Osteoblast (primary cell): ENCODE measurements at regions not wholly inside any gene's neighbourhood (a gene's known extent, or its start where the extent isn't known, plus 50 kb on each side); places are given as distances from the start of the nearest gene placed in this dataset.

ENCODE experiments used
- DNase-seq: peaks from one replicate; pipeline ENCODE4 v3.0.0; 2011; ENCODE audit warnings: low spot score, mixed read lengths; ENCODE audit not compliant: insufficient read length; ENCODE audit errors: missing footprints
- H2AFZ ChIP-seq: 2 replicates; pipeline ENCODE4 v1.6.0; 2011; ENCODE audit warnings: mild to moderate bottlenecking, low read length
- H3K27ac ChIP-seq: 2 replicates; pipeline ENCODE4 v1.5.1; 2011; ENCODE audit warnings: mild to moderate bottlenecking, low read depth, low read length, moderate library complexity
- H3K27me3 ChIP-seq: 2 replicates; pipeline ENCODE4 v1.6.0; 2012; ENCODE audit warnings: mild to moderate bottlenecking, control low read depth, inconsistent platforms, low read length, moderate library complexity; ENCODE audit not compliant: insufficient read depth
- H3K36me3 ChIP-seq: 2 replicates; pipeline ENCODE4 v1.5.1; 2011; ENCODE audit warnings: mild to moderate bottlenecking, low read length, control low read depth, moderate library complexity; ENCODE audit not compliant: insufficient read depth
- H3K4me1 ChIP-seq: 2 replicates; pipeline ENCODE4 v1.5.1; 2011; ENCODE audit warnings: mild to moderate bottlenecking, low read length, control low read depth, moderate library complexity; ENCODE audit not compliant: insufficient read depth
- H3K4me2 ChIP-seq: 2 replicates; pipeline ENCODE4 v1.6.0; 2011; ENCODE audit warnings: mild to moderate bottlenecking, low read length; ENCODE audit not compliant: insufficient read depth
- H3K4me3 ChIP-seq: fragments of 200-600 bp; sonication (generic); 3 replicates; pipeline ENCODE4 v1.5.1; 2012; ENCODE audit warnings: mild to moderate bottlenecking, low read length, inconsistent platforms; ENCODE audit not compliant: insufficient read depth
- H3K79me2 ChIP-seq: 2 replicates; pipeline ENCODE4 v1.6.0; 2012; ENCODE audit warnings: mild to moderate bottlenecking, low read length, control low read depth, inconsistent platforms; ENCODE audit not compliant: insufficient read depth
- H3K9me3 ChIP-seq: 2 replicates; pipeline ENCODE4 v1.5.1; 2011; ENCODE audit warnings: low read depth, low read length, control low read depth
- H4K20me1 ChIP-seq: 2 replicates; pipeline ENCODE4 v1.6.0; 2012; ENCODE audit warnings: mild to moderate bottlenecking, low read length, control low read depth; ENCODE audit not compliant: insufficient read depth
- TF ChIP-seq, protein P1 (sequence below): IDR thresholded peaks from 2 replicates; pipeline ENCODE4 v1.5.1; 2011; ENCODE audit warnings: mild to moderate bottlenecking, low read depth, low read length, moderate library complexity; ENCODE audit errors: extremely low read depth

DNA sequence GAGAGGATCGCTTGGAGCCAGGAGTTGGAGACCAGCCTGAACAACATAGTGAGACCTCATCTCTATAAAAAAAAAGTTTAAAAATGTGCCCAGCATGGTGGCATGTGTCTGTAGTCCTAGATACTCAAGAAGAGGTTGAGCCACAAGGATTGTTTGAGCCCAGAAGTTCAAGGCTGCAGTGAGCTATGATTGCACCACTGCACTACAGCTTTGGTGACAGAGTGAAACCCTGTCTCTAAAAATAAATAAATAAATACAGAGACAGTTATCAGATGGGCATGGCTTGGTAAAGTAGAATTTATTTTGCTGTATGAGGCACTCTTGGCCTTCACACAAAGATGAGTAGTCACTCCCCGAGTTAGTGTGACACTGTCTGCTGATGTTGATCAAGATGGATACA is 54.1 kb upstream of the SPRY1 start:
- Histone ChIP-seq H2AFZ (no peak overlapping the region), H3K27ac (no peak overlapping the region), H3K9me3 (no peaks in the 10 kb centered on the region), H3K4me2 (no peak overlapping the region), H3K4me1 (peaks cover 11% of the 10 kb centered on the region), H3K27me3 (peaks cover 2% of the 10 kb centered on the region), H3K4me3 (no peak overlapping the region), H3K79me2 (no peaks in the 10 kb centered on the region), H4K20me1 (no peaks in the 10 kb centered on the region), H3K36me3 (no peaks in the 10 kb centered on the region)
- no peak for DNase-seq
- TF ChIP-seq, protein P1, sequence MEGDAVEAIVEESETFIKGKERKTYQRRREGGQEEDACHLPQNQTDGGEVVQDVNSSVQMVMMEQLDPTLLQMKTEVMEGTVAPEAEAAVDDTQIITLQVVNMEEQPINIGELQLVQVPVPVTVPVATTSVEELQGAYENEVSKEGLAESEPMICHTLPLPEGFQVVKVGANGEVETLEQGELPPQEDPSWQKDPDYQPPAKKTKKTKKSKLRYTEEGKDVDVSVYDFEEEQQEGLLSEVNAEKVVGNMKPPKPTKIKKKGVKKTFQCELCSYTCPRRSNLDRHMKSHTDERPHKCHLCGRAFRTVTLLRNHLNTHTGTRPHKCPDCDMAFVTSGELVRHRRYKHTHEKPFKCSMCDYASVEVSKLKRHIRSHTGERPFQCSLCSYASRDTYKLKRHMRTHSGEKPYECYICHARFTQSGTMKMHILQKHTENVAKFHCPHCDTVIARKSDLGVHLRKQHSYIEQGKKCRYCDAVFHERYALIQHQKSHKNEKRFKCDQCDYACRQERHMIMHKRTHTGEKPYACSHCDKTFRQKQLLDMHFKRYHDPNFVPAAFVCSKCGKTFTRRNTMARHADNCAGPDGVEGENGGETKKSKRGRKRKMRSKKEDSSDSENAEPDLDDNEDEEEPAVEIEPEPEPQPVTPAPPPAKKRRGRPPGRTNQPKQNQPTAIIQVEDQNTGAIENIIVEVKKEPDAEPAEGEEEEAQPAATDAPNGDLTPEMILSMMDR, result no peak

- Histone ChIP-seq H3K9me3 (no peaks in the 10 kb centered on the region), H3K4me2 (no peak overlapping the region), H3K36me3 (no peaks in the 10 kb centered on the region), H3K79me2 (no peaks in the 10 kb centered on the region), H2AFZ (no peak overlapping the region), H3K4me1 (peaks cover 11% of the 10 kb centered on the region), H3K4me3 (no peak overlapping the region), H4K20me1 (no peaks in the 10 kb centered on the region), H3K27ac (no peak overlapping the region), H3K27me3 (peaks cover 2% of the 10 kb centered on the region)
- TF ChIP-seq, protein P1, result no peak
- no peak for DNase-seq
Measured at GRCh38 chr4:123343400-123344041, 53.1 kb upstream of the SPRY1 start.

DNA sequence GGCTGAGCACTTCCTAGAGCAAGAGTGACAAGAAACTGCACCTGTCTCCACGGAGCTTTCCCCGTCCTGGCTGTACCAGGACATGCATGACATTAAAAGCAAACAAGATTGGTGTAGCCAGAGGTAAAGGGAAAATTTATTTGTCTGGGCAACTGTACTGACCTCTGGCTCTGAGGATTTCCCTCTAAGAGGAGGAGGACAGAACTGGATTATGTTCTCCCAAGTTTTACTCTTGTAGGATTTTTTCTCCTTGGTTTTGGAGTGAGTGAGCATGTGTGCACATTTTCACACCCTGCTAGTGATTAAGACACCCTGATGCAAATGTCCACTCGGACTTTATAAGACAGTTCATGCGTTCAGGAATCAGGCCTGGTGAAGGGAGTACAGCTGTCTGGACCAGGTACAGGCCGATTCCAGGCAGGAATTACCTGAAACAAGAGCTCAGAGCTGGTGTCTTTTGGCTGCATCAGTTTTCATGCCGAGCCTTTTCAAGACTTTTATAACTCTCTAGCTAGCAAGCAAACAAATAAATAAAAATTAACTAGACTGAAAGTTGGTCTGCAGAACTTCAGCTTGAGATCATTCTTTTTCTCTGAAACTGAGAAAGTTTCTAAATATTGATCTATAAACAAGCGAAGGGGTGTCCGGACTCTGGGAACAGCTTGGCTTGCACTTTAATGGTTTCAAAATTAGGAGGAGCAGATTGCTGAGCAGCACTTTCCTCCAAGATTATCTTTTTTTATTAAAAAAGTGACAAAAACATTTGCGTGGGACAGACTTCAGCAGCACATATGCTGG is 51.3 kb upstream of the SPRY1 start:
- peaks cover 4% of the 10 kb centered on the region for H3K4me1 ChIP-seq
- no peak overlapping the region for H3K4me2 ChIP-seq
- no peaks in the 10 kb centered on the region for H3K9me3 ChIP-seq
- H4K20me1 ChIP-seq, result no peaks in the 10 kb centered on the region
- TF ChIP-seq, protein P1, result no peak
- H3K27ac ChIP-seq, result no peak overlapping the region
- H2AFZ ChIP-seq, result no peak overlapping the region
- no peaks in the 10 kb centered on the region for H3K36me3 ChIP-seq
- H3K4me3 ChIP-seq, result no peak overlapping the region
- H3K27me3 ChIP-seq, result peaks cover 2% of the 10 kb centered on the region
- no peaks in the 10 kb centered on the region for H3K79me2 ChIP-seq
- DNase-seq, result no peak

- TF ChIP-seq, protein P1, result no peak
- H3K27ac ChIP-seq, result no peak overlapping the region
- no peaks in the 10 kb centered on the region for H3K9me3 ChIP-seq
- H3K79me2 ChIP-seq, result no peaks in the 10 kb centered on the region
- no peaks in the 10 kb centered on the region for H3K36me3 ChIP-seq
- H3K27me3 ChIP-seq, result peaks cover 2% of the 10 kb centered on the region
- no peak overlapping the region for H3K4me2 ChIP-seq
- H4K20me1 ChIP-seq, result no peaks in the 10 kb centered on the region
- H2AFZ ChIP-seq, result no peak overlapping the region
- H3K4me1 ChIP-seq, result no peaks in the 10 kb centered on the region
- DNase-seq, result no peak
- no peak overlapping the region for H3K4me3 ChIP-seq
Measured at GRCh38 chr4:123345935-123346300, 50.7 kb upstream of the SPRY1 start.
